ENCODE measurements at regions not wholly inside any gene's neighbourhood (a gene's known extent, or its start where the extent isn't known, plus 50 kb on each side); places are given as distances from the start of the nearest gene placed in this dataset.

GRCh38 chr2:118464046-118464445, 375.8 kb downstream of the INSIG2 start:
- DNase-seq (ENCODE audit: low spot score) (no peak), ATAC-seq (no peak)
- POLR2A ChIA-PET: interaction anchor here (0.6 to 0.7 kb wide), 2 partner anchors 10 to 384 kb away, joined by 3 to 4 read pairs; no protein-coding TSS in a partner anchor
- peaks cover 4% of the 10 kb centered on the region; the same call in 1 of the 2 replicates for H3K4me1 Mint-ChIP-seq
- CTCF ChIA-PET: no interaction called here
- H3K36me3 Mint-ChIP-seq: no peaks in the 10 kb centered on the region
- no peak overlapping the region for H3K4me3 Mint-ChIP-seq
- no peak for TF ChIP-seq ZNF121 (CRISPR knock-in tag; IDR thresholded peaks at IDR 0.05)
- no peak overlapping the region for H3K27ac Mint-ChIP-seq
- H3K9me3 Mint-ChIP-seq: no peaks in the 10 kb centered on the region
- H3K27me3 Mint-ChIP-seq (ENCODE audit: low read depth): no peaks in the 10 kb centered on the region

- Mint-ChIP-seq H3K36me3 (no peaks in the 10 kb centered on the region), H3K9me3 (no peaks in the 10 kb centered on the region), H3K27me3 (ENCODE audit: low read depth) (no peaks in the 10 kb centered on the region), H3K27ac (no peak overlapping the region), H3K4me1 (peaks cover 11% of the 10 kb centered on the region), H3K4me3 (no peak overlapping the region)
- DNase-seq (ENCODE audit: low spot score) (no peak), ATAC-seq (no peak)
- CTCF ChIA-PET: interaction anchor here (0.7 to 1.2 kb wide), 2 partner anchors 29 to 79 kb away, joined by 3 read pairs; no protein-coding TSS in a partner anchor
- POLR2A ChIA-PET: no interaction called here
- TF ChIP-seq TCF7 (CRISPR knock-in tag; IDR thresholded peaks at IDR 0.05; ENCODE audit: low read depth) (no peak), PRDM15 (CRISPR knock-in tag; IDR thresholded peaks at IDR 0.05) (no peak), ZMAT4 (CRISPR knock-in tag; IDR thresholded peaks at IDR 0.05) (no peak), NFATC4 (CRISPR knock-in tag; IDR thresholded peaks at IDR 0.05) (no peak), NR1H2 (CRISPR knock-in tag; IDR thresholded peaks at IDR 0.05) (no peak), ELF4 (CRISPR knock-in tag; IDR thresholded peaks at IDR 0.05; ENCODE audit: low read depth) (no peak), ZNF232 (CRISPR knock-in tag; IDR thresholded peaks at IDR 0.05) (no peak)
Measured at GRCh38 chr2:118460425-118460824, 372.2 kb downstream of the INSIG2 start.

- H3K27me3 Mint-ChIP-seq (ENCODE audit: low read depth): no peaks in the 10 kb centered on the region
- H3K4me3 Mint-ChIP-seq: no peak overlapping the region
- H3K27ac Mint-ChIP-seq: no peak overlapping the region
- ATAC-seq (no peak), DNase-seq (ENCODE audit: low spot score) (no peak)
- TF ChIP-seq MXD4 (CRISPR knock-in tag; IDR thresholded peaks at IDR 0.05; ENCODE audit: borderline replicate concordance) (no peak), SOX15 (CRISPR knock-in tag; IDR thresholded peaks at IDR 0.05) (no peak), PRDM15 (CRISPR knock-in tag; IDR thresholded peaks at IDR 0.05) (no peak), GTF2I (CRISPR knock-in tag; conservative IDR thresholded peaks at IDR 0.05) (no peak), TCF7 (CRISPR knock-in tag; IDR thresholded peaks at IDR 0.05; ENCODE audit: low read depth) (no peak), GRHL2 (CRISPR knock-in tag; IDR thresholded peaks at IDR 0.05; ENCODE audit: insufficient replicate concordance, severe bottlenecking) (no peak), ETV6 (CRISPR knock-in tag; IDR thresholded peaks at IDR 0.05) (no peak), FOXJ3 (CRISPR knock-in tag; IDR thresholded peaks at IDR 0.05; ENCODE audit: borderline replicate concordance) (no peak), GABPB1 (CRISPR knock-in tag; IDR thresholded peaks at IDR 0.05) (no peak), ATF1 (CRISPR knock-in tag; IDR thresholded peaks at IDR 0.05) (no peak), E2F5 (CRISPR knock-in tag; IDR thresholded peaks at IDR 0.05) (no peak), ZSCAN18 (CRISPR knock-in tag; IDR thresholded peaks at IDR 0.05) (no peak), NFATC4 (CRISPR knock-in tag; IDR thresholded peaks at IDR 0.05) (no peak), CBFB (CRISPR knock-in tag; IDR thresholded peaks at IDR 0.05; ENCODE audit: low read depth) (no peak), ZNF671 (CRISPR knock-in tag; IDR thresholded peaks at IDR 0.05) (no peak), NFE2L1 (CRISPR knock-in tag; IDR thresholded peaks at IDR 0.05) (no peak)
- peaks cover 10% of the 10 kb centered on the region for H3K4me1 Mint-ChIP-seq
- CTCF ChIA-PET: interaction anchor here (1.2 kb wide), 1 partner anchor 30 kb away, joined by 3 read pairs; no protein-coding TSS in a partner anchor
- POLR2A ChIA-PET: no interaction called here
- no peaks in the 10 kb centered on the region for H3K36me3 Mint-ChIP-seq
- H3K9me3 Mint-ChIP-seq: no peaks in the 10 kb centered on the region
Measured at GRCh38 chr2:118459426-118459825, 371.2 kb downstream of the INSIG2 start.

Data from WTC11 (cell line).